GM10266 (cell line): ENCODE measurements at regions not wholly inside any gene's neighbourhood (a gene's known extent, or its start where the extent isn't known, plus 50 kb on each side); places are given as distances from the start of the nearest gene placed in this dataset.

Source experiments
- DNase-seq: peaks from one replicate; pipeline ENCODE4 v3.0.0; 2012; ENCODE audit errors: extremely low spot score
- CTCF ChIP-seq: IDR thresholded peaks from 2 replicates; pipeline ENCODE4 v1.5.1; 2012; ENCODE audit warnings: mild to moderate bottlenecking, low read depth; ENCODE audit not compliant: control insufficient read depth, insufficient read depth; ENCODE audit errors: missing control alignments

GRCh38 chr11:28939381-28939780, 831.2 kb downstream of the METTL15 start:
- no peak for TF ChIP-seq CTCF
- no peak for DNase-seq

- TF ChIP-seq CTCF = no peak
- no peak for DNase-seq
Measured at GRCh38 chr11:28938091-28938490, 829.9 kb downstream of the METTL15 start.

GRCh38 chr11:28932940-28933339, 824.8 kb downstream of the METTL15 start:
- no peak for DNase-seq
- no peak for TF ChIP-seq CTCF

- no peak for TF ChIP-seq CTCF
- no peak for DNase-seq
Measured at GRCh38 chr11:28924004-28924403, 815.8 kb downstream of the METTL15 start.

- TF ChIP-seq CTCF = no peak
- no peak for DNase-seq
Measured at GRCh38 chr11:28922386-28922981, 814.3 kb downstream of the METTL15 start.

GRCh38 chr11:28919194-28919593, 811.0 kb downstream of the METTL15 start:
- TF ChIP-seq CTCF = no peak
- DNase-seq = no peak

GRCh38 chr11:28913883-28914282, 805.7 kb downstream of the METTL15 start:
- no peak for DNase-seq
- no peak for TF ChIP-seq CTCF
